ENCODE measurements at regions not wholly inside any gene's neighbourhood (a gene's known extent, or its start where the extent isn't known, plus 50 kb on each side); places are given as distances from the start of the nearest gene placed in this dataset.

DNA sequence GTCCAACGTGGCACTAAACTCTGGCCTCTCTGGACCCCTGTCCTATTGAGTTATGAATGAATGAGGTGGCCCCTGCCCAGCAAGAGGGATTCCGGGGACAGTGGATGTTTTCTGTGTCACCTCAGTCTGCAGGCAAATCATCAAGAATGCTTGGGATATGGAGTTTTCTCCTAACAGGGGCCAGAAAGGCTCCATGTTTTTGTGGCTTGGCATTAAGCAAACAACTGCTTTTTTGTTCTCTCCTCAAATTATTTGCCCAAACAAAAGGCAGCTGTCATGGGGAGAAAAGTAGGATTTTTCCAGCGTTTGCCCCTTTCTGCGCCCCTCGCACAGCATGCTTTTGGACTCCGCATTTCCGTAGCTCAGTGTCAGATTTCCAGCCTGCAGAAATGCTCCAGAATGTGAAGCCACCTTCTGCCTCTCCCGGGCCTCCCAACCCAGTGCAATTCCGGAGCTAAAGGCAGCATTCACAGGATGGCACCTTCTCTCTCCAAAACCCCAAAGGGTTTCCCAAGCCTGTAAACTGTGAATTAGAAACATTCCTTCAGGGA is 553.3 kb downstream of the CCDC171 start:
- Histone ChIP-seq H3K4me1 (ENCODE audit: insufficient read depth) (peaks cover 47% of the 10 kb centered on the region), H3K27me3 (no peaks in the 10 kb centered on the region), H3K4me2 (peak overlapping the region; percentile 22), H3K4me3 (no peak overlapping the region), H3K79me2 (no peaks in the 10 kb centered on the region), H3K27ac (peak overlapping the region; percentile 92), H3K9me2 (replicated peaks; ENCODE audit: insufficient read depth) (no peaks in the 10 kb centered on the region), H3K36me3 (replicated peaks; ENCODE audit: insufficient read depth, low read depth) (no peaks in the 10 kb centered on the region), H4K20me1 (ENCODE audit: insufficient read depth, poor library complexity, severe bottlenecking) (no peaks in the 10 kb centered on the region), H2AFZ (no peak overlapping the region), H3K9me3 (ENCODE audit: low read depth) (no peaks in the 10 kb centered on the region)
- WGBS (ENCODE audit: low lambda C conversion rate, missing lambda C conversion rate) = 51% methylated on average over 9 of the region's 9 CpGs
- no peak for TF ChIP-seq EZH2phosphoT487 (IDR thresholded peaks at IDR 0.05; ENCODE audit: low read depth, severe bottlenecking, unreplicated experiment)
- TF ChIP-seq EZH2 (IDR thresholded peaks at IDR 0.05; ENCODE audit: borderline replicate concordance) = no peak
- TF ChIP-seq, protein P1, sequence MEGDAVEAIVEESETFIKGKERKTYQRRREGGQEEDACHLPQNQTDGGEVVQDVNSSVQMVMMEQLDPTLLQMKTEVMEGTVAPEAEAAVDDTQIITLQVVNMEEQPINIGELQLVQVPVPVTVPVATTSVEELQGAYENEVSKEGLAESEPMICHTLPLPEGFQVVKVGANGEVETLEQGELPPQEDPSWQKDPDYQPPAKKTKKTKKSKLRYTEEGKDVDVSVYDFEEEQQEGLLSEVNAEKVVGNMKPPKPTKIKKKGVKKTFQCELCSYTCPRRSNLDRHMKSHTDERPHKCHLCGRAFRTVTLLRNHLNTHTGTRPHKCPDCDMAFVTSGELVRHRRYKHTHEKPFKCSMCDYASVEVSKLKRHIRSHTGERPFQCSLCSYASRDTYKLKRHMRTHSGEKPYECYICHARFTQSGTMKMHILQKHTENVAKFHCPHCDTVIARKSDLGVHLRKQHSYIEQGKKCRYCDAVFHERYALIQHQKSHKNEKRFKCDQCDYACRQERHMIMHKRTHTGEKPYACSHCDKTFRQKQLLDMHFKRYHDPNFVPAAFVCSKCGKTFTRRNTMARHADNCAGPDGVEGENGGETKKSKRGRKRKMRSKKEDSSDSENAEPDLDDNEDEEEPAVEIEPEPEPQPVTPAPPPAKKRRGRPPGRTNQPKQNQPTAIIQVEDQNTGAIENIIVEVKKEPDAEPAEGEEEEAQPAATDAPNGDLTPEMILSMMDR (IDR thresholded peaks at IDR 0.05; ENCODE audit: poor library complexity) = no peak
- peak; percentile 48 for DNase-seq (ENCODE audit: low spot score)

DNA sequence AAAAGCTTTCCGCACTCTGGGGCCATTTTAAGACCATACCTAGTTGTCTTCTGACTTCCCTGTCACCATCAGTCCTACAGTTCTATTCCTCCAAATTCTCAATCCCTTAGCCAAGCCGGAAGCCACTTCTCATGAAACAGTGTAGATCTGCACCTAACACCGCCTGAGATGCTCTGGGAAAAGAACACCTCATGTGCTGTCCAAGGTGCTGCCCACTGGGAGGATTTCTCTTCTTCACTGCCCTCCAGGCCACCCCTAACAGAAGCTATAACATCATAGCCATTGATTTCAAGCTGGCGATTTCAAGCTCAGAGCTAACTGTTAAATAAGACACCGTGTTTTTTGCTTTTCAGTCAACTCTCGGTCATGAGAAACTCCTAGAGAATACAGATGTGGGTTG is 559.3 kb downstream of the CCDC171 start:
- TF ChIP-seq, protein P1 (IDR thresholded peaks at IDR 0.05; ENCODE audit: poor library complexity) = no peak
- TF ChIP-seq EZH2phosphoT487 (IDR thresholded peaks at IDR 0.05; ENCODE audit: low read depth, severe bottlenecking, unreplicated experiment) (no peak), EZH2 (IDR thresholded peaks at IDR 0.05; ENCODE audit: borderline replicate concordance) (no peak)
- Histone ChIP-seq H3K27ac (no peak overlapping the region), H3K27me3 (no peaks in the 10 kb centered on the region), H3K4me3 (no peak overlapping the region), H2AFZ (no peak overlapping the region), H4K20me1 (ENCODE audit: insufficient read depth, poor library complexity, severe bottlenecking) (no peaks in the 10 kb centered on the region), H3K36me3 (replicated peaks; ENCODE audit: insufficient read depth, low read depth) (no peaks in the 10 kb centered on the region), H3K9me2 (replicated peaks; ENCODE audit: insufficient read depth) (no peaks in the 10 kb centered on the region), H3K4me2 (no peak overlapping the region), H3K79me2 (no peaks in the 10 kb centered on the region), H3K9me3 (ENCODE audit: low read depth) (no peaks in the 10 kb centered on the region), H3K4me1 (ENCODE audit: insufficient read depth) (peaks cover under 1% of the 10 kb centered on the region)
- WGBS (ENCODE audit: low lambda C conversion rate, missing lambda C conversion rate) = 90% methylated on average over 6 of the region's 6 CpGs
- DNase-seq (ENCODE audit: low spot score) = peak; percentile 33

DNA sequence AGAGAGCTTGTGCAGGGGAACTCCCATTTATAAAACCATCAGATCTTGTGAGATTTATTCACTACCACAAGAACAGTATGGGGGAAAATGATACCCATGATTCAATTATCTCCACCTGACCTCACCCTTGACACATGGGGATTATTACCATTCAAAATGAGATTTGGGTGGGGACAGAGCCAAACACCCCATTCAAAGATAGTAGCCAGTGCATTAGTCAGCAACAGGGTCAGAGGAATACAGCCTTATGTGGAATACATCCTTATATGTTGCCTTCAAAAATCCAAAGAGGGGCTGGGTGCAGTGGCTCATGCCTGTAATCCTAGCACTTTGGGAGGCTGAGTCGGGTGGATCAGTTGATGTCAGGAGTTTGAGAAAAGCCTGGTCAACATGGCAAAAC is 563.2 kb downstream of the CCDC171 start:
- Histone ChIP-seq H3K9me3 (ENCODE audit: low read depth) (no peaks in the 10 kb centered on the region), H3K4me3 (no peak overlapping the region), H4K20me1 (ENCODE audit: insufficient read depth, poor library complexity, severe bottlenecking) (no peaks in the 10 kb centered on the region), H3K4me2 (no peak overlapping the region), H3K9me2 (replicated peaks; ENCODE audit: insufficient read depth) (no peaks in the 10 kb centered on the region), H3K4me1 (ENCODE audit: insufficient read depth) (no peaks in the 10 kb centered on the region), H3K36me3 (replicated peaks; ENCODE audit: insufficient read depth, low read depth) (no peaks in the 10 kb centered on the region), H2AFZ (no peak overlapping the region), H3K27ac (no peak overlapping the region), H3K27me3 (no peaks in the 10 kb centered on the region), H3K79me2 (no peaks in the 10 kb centered on the region)
- 58% methylated on average over 1 of the region's 1 CpG for WGBS (ENCODE audit: low lambda C conversion rate, missing lambda C conversion rate)
- TF ChIP-seq, protein P1 (IDR thresholded peaks at IDR 0.05; ENCODE audit: poor library complexity) = no peak
- no peak for TF ChIP-seq EZH2phosphoT487 (IDR thresholded peaks at IDR 0.05; ENCODE audit: low read depth, severe bottlenecking, unreplicated experiment)
- TF ChIP-seq EZH2 (IDR thresholded peaks at IDR 0.05; ENCODE audit: borderline replicate concordance) = no peak
- no peak for DNase-seq (ENCODE audit: low spot score)
